Stimulated activated CD8-positive, alpha-beta memory T cell treated with anti-CD3 and anti-CD28 coated beads, Interleukin-4, amount 100 ng/mL, for 48 hours (primary cell): ENCODE measurements at regions not wholly inside any gene's neighbourhood (a gene's known extent, or its start where the extent isn't known, plus 50 kb on each side); places are given as distances from the start of the nearest gene placed in this dataset.

Experiments used
- DNase-seq: peaks from one replicate; pipeline ENCODE4 v3.0.0-alpha.2; 2020

GRCh38 chr6:147765541-147765940 is 257.1 kb downstream of the SAMD5 start:
- no peak for DNase-seq

GRCh38 chr6:147768969-147769368 is 260.5 kb downstream of the SAMD5 start:
- no peak for DNase-seq

GRCh38 chr6:147769496-147770087 is 261.1 kb downstream of the SAMD5 start:
- DNase-seq = no peak

GRCh38 chr6:147770221-147770620 is 261.7 kb downstream of the SAMD5 start:
- DNase-seq = no peak

- DNase-seq = no peak
These were observed 264.2 kb downstream of the SAMD5 start for GRCh38 chr6:147772724-147773123.

GRCh38 chr6:147774856-147775255 is 266.4 kb downstream of the SAMD5 start:
- DNase-seq = no peak

- DNase-seq = no peak
These were observed 268.2 kb downstream of the SAMD5 start for GRCh38 chr6:147776631-147777213.

- DNase-seq = no peak
These were observed 271.1 kb downstream of the SAMD5 start for GRCh38 chr6:147779624-147780023.

GRCh38 chr6:147782302-147782701 is 273.8 kb downstream of the SAMD5 start:
- DNase-seq = no peak

GRCh38 chr6:147784371-147784770 is 275.9 kb downstream of the SAMD5 start:
- no peak for DNase-seq

- DNase-seq = no peak
These were observed 278.9 kb downstream of the SAMD5 start for GRCh38 chr6:147787417-147787816.

- DNase-seq = no peak
These were observed 281.0 kb downstream of the SAMD5 start for GRCh38 chr6:147789430-147789947.

- no peak for DNase-seq
These were observed 285.6 kb downstream of the SAMD5 start for GRCh38 chr6:147793871-147794643.

- no peak for DNase-seq
These were observed 294.0 kb downstream of the SAMD5 start for GRCh38 chr6:147802459-147802858.

- no peak for DNase-seq
These were observed 296.7 kb downstream of the SAMD5 start for GRCh38 chr6:147805155-147805554.

- no peak for DNase-seq
These were observed 298.2 kb downstream of the SAMD5 start for GRCh38 chr6:147806697-147807096.

GRCh38 chr6:147808640-147809039 is 300.1 kb downstream of the SAMD5 start:
- no peak for DNase-seq

GRCh38 chr6:147811913-147812629 is 303.6 kb downstream of the SAMD5 start:
- no peak for DNase-seq

- DNase-seq = no peak
These were observed 308.7 kb downstream of the SAMD5 start for GRCh38 chr6:147817042-147817689.

GRCh38 chr6:147820520-147820919 is 312.0 kb downstream of the SAMD5 start:
- no peak for DNase-seq

GRCh38 chr6:147821295-147821897 is 312.9 kb downstream of the SAMD5 start:
- DNase-seq = no peak

GRCh38 chr6:147823936-147824335 is 315.4 kb downstream of the SAMD5 start:
- DNase-seq = no peak
